D341Med (cell line): ENCODE measurements at regions not wholly inside any gene's neighbourhood (a gene's known extent, or its start where the extent isn't known, plus 50 kb on each side); places are given as distances from the start of the nearest gene placed in this dataset.
"Not testable (repeated sequence)": the region's sequence is repeated elsewhere in the genome, so short reads cannot be mapped to it uniquely, and the experiment has no call there.

Experiments
- DNase-seq: peaks from one replicate; pipeline ENCODE4 v3.0.0; 2012; ENCODE audit warnings: low spot score

GRCh38 chr10:95137990-95138625 is 55.9 kb upstream of the ACSM6 start:
- not testable (repeated sequence) for DNase-seq

GRCh38 chr10:95134490-95134889 is 59.5 kb upstream of the ACSM6 start:
- DNase-seq, result no peak

GRCh38 chr10:95133997-95134396 is 60.0 kb upstream of the ACSM6 start:
- DNase-seq, result peak; percentile 31

- DNase-seq, result peak; percentile 51
These were observed 60.9 kb upstream of the ACSM6 start for GRCh38 chr10:95133016-95133752.

- not testable (repeated sequence) for DNase-seq
These were observed 61.1 kb upstream of the CYP2C8 start for GRCh38 chr10:95130429-95130828.

- DNase-seq, result no peak
These were observed 56.3 kb upstream of the CYP2C8 start for GRCh38 chr10:95125582-95125981.

- no peak for DNase-seq
These were observed 53.4 kb upstream of the CYP2C8 start for GRCh38 chr10:95122736-95123135.

GRCh38 chr10:95121904-95122303 is 52.6 kb upstream of the CYP2C8 start:
- DNase-seq, result no peak
